ENCODE measurements at regions not wholly inside any gene's neighbourhood (a gene's known extent, or its start where the extent isn't known, plus 50 kb on each side); places are given as distances from the start of the nearest gene placed in this dataset.

- Histone ChIP-seq H4K20me1 (ENCODE audit: control insufficient read depth, insufficient read depth, low read depth, low read length) (no peaks in the 10 kb centered on the region), H3K79me2 (ENCODE audit: control insufficient read depth, low read length) (no peaks in the 10 kb centered on the region), H3K27me3 (ENCODE audit: control insufficient read depth, low read length) (no peaks in the 10 kb centered on the region), H3K4me1 (ENCODE audit: control insufficient read depth, low read length) (no peaks in the 10 kb centered on the region), H3K4me2 (ENCODE audit: low read length) (no peak overlapping the region), H3K36me3 (ENCODE audit: control insufficient read depth, low read length) (no peaks in the 10 kb centered on the region), H3K9me2 (replicated peaks; ENCODE audit: control insufficient read depth, low read length) (no peaks in the 10 kb centered on the region; the same call in 1 of the 2 replicates), H3K9me3 (ENCODE audit: control insufficient read depth, insufficient read depth, low read length) (no peaks in the 10 kb centered on the region), H3F3A (ENCODE audit: control insufficient read depth, insufficient read depth) (no peaks in the 10 kb centered on the region), H3K4me3 (ENCODE audit: low read length) (no peak overlapping the region), H3K27ac (ENCODE audit: low read depth, low read length) (no peak overlapping the region)
- TF ChIP-seq EZH2phosphoT487 (IDR thresholded peaks at IDR 0.05; ENCODE audit: borderline replicate concordance, low read length) = no peak
- no peak for TF ChIP-seq CTCF (IDR thresholded peaks at IDR 0.05; ENCODE audit: low read depth, low read length, poor library complexity, severe bottlenecking)
Observed at GRCh38 chr1:191590578-191590977, 567.7 kb upstream of the RGS18 start.

DNA sequence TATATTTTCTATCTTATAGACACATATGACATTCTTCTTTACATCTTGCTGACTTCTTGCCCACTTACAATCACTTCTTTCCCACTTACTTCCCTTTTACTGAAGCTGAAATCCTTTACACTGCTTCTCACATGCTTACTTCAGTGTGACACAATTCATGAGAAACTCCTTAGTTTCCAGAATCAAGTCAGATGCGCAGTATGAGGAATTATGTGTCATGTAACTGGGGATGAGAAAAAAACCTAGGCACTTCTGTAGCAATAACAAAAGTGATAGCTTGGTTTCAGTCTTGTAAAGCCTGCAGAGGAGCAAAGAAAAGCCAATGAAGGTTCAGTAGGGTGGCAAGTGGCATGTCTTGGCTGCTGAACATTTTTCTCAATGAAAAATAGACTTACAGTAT, 566.2 kb upstream of the RGS18 start:
- TF ChIP-seq EZH2phosphoT487 (IDR thresholded peaks at IDR 0.05; ENCODE audit: borderline replicate concordance, low read length) (no peak), CTCF (IDR thresholded peaks at IDR 0.05; ENCODE audit: low read depth, low read length, poor library complexity, severe bottlenecking) (no peak)
- Histone ChIP-seq H3K9me3 (ENCODE audit: control insufficient read depth, insufficient read depth, low read length) (no peaks in the 10 kb centered on the region), H3K9me2 (replicated peaks; ENCODE audit: control insufficient read depth, low read length) (no peaks in the 10 kb centered on the region), H3K4me2 (ENCODE audit: low read length) (no peak overlapping the region), H3K4me3 (ENCODE audit: low read length) (no peak overlapping the region), H3F3A (ENCODE audit: control insufficient read depth, insufficient read depth) (no peaks in the 10 kb centered on the region), H3K4me1 (ENCODE audit: control insufficient read depth, low read length) (no peaks in the 10 kb centered on the region), H3K27me3 (ENCODE audit: control insufficient read depth, low read length) (no peaks in the 10 kb centered on the region), H3K36me3 (ENCODE audit: control insufficient read depth, low read length) (no peaks in the 10 kb centered on the region), H3K27ac (ENCODE audit: low read depth, low read length) (no peak overlapping the region), H3K79me2 (ENCODE audit: control insufficient read depth, low read length) (no peaks in the 10 kb centered on the region), H4K20me1 (ENCODE audit: control insufficient read depth, insufficient read depth, low read depth, low read length) (no peaks in the 10 kb centered on the region)

GRCh38 chr1:191592907-191593306, 565.4 kb upstream of the RGS18 start:
- Histone ChIP-seq H3K27me3 (ENCODE audit: control insufficient read depth, low read length) (no peaks in the 10 kb centered on the region), H3K9me3 (ENCODE audit: control insufficient read depth, insufficient read depth, low read length) (no peaks in the 10 kb centered on the region), H3K27ac (ENCODE audit: low read depth, low read length) (no peak overlapping the region), H4K20me1 (ENCODE audit: control insufficient read depth, insufficient read depth, low read depth, low read length) (no peaks in the 10 kb centered on the region), H3F3A (ENCODE audit: control insufficient read depth, insufficient read depth) (no peaks in the 10 kb centered on the region), H3K4me2 (ENCODE audit: low read length) (no peak overlapping the region), H3K36me3 (ENCODE audit: control insufficient read depth, low read length) (no peaks in the 10 kb centered on the region), H3K4me3 (ENCODE audit: low read length) (no peak overlapping the region), H3K79me2 (ENCODE audit: control insufficient read depth, low read length) (no peaks in the 10 kb centered on the region), H3K9me2 (replicated peaks; ENCODE audit: control insufficient read depth, low read length) (no peaks in the 10 kb centered on the region), H3K4me1 (ENCODE audit: control insufficient read depth, low read length) (no peaks in the 10 kb centered on the region)
- no peak for TF ChIP-seq EZH2phosphoT487 (IDR thresholded peaks at IDR 0.05; ENCODE audit: borderline replicate concordance, low read length)
- TF ChIP-seq CTCF (IDR thresholded peaks at IDR 0.05; ENCODE audit: low read depth, low read length, poor library complexity, severe bottlenecking) = no peak

DNA sequence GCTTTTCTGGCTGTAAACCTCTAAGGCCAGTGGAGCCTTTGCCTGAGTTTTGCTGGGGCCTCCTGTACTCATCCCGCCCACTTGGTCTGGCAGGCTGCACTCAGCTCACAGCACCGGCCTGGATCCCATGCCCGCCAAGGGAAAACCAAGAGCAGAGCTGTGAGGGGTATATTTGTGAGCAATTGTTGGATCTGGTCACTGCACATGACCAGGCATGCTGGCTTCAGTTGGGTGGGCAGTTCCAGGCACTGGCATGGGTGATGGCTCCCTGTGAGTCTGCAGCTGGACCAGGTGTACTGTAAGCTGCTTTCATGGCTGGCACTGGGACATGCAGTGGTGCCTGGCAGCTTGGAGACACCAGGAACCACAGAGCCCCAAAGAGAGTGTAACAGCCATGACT, 563.1 kb upstream of the RGS18 start:
- no peaks in the 10 kb centered on the region for H4K20me1 ChIP-seq (ENCODE audit: control insufficient read depth, insufficient read depth, low read depth, low read length)
- no peaks in the 10 kb centered on the region for H3K4me1 ChIP-seq (ENCODE audit: control insufficient read depth, low read length)
- H3F3A ChIP-seq (ENCODE audit: control insufficient read depth, insufficient read depth) = no peaks in the 10 kb centered on the region
- no peak overlapping the region for H3K4me2 ChIP-seq (ENCODE audit: low read length)
- no peaks in the 10 kb centered on the region for H3K27me3 ChIP-seq (ENCODE audit: control insufficient read depth, low read length)
- no peaks in the 10 kb centered on the region for H3K9me2 ChIP-seq (replicated peaks; ENCODE audit: control insufficient read depth, low read length)
- H3K4me3 ChIP-seq (ENCODE audit: low read length) = no peak overlapping the region
- TF ChIP-seq CTCF (IDR thresholded peaks at IDR 0.05; ENCODE audit: low read depth, low read length, poor library complexity, severe bottlenecking) (no peak), EZH2phosphoT487 (IDR thresholded peaks at IDR 0.05; ENCODE audit: borderline replicate concordance, low read length) (no peak)
- no peak overlapping the region for H3K27ac ChIP-seq (ENCODE audit: low read depth, low read length)
- no peaks in the 10 kb centered on the region for H3K9me3 ChIP-seq (ENCODE audit: control insufficient read depth, insufficient read depth, low read length)
- H3K79me2 ChIP-seq (ENCODE audit: control insufficient read depth, low read length) = no peaks in the 10 kb centered on the region
- no peaks in the 10 kb centered on the region for H3K36me3 ChIP-seq (ENCODE audit: control insufficient read depth, low read length)
